NCI-H2196 treated with DMSO at 0.1 percent for 48 hours (cell line): ENCODE measurements at regions not wholly inside any gene's neighbourhood (a gene's known extent, or its start where the extent isn't known, plus 50 kb on each side); places are given as distances from the start of the nearest gene placed in this dataset.

Source experiments
- DNase-seq: peaks from one replicate; lab custom pipeline; 2025; ENCODE audit not compliant: unreplicated experiment; lab: John Stamatoyannopoulos, UW

DNA sequence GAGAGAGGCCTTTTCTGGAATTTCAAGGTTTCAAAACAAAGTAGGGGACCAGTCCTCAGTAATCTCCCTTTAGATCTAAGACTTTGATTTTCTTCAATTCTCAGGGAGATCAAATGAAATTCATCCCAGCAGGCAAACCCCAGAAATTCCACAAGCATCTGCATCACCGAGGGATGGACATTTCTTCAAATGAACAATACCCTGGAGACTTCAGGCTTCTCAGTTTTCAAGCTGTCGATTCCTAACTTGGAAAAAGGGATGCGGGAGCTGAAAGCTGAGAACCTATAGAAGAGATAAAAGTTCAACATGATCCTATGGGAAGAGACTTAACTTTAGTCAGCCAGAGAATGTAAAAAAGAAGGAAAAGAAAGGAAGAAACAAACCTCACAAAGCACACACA lies 296.9 kb upstream of the CDH5 start:
- no peak for DNase-seq

DNA sequence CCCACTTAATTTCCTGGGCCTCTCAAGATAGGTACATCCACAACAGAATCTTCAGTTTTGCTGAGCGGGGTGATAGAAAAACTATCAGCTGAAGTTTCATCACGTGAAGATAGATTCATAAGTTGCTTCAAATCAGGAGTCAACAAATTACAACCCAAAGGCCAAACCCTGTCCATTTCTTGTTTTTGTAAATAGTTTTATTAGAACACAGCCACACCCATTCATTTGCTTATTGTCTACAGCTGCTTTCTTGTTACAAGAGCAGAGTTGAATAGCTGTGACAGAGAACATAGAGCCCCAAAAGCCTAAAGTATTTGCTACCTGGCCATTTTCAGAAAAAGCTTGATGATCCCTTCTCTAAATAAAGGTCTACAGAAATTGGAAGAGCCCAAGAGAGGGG lies 300.1 kb upstream of the CDH5 start:
- no peak for DNase-seq

DNA sequence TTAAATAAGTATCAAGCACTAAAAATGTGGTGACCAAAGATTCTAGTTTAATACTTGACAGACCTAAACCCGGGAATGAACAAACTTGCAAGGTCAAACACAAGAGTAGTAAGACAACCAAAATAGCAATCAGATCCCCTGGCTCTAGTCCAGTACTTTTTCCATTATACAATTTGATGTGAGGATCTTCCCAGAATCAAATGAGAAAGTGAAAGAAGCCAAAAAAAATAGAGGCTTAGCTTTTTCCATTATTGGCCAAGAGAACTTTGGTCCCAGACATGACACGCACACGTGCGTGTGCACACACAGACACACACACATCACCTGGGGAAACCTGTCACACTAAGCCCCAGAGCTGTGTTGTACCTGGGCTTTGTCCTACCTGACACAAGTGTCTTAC lies 300.6 kb upstream of the CDH5 start:
- no peak for DNase-seq

DNA sequence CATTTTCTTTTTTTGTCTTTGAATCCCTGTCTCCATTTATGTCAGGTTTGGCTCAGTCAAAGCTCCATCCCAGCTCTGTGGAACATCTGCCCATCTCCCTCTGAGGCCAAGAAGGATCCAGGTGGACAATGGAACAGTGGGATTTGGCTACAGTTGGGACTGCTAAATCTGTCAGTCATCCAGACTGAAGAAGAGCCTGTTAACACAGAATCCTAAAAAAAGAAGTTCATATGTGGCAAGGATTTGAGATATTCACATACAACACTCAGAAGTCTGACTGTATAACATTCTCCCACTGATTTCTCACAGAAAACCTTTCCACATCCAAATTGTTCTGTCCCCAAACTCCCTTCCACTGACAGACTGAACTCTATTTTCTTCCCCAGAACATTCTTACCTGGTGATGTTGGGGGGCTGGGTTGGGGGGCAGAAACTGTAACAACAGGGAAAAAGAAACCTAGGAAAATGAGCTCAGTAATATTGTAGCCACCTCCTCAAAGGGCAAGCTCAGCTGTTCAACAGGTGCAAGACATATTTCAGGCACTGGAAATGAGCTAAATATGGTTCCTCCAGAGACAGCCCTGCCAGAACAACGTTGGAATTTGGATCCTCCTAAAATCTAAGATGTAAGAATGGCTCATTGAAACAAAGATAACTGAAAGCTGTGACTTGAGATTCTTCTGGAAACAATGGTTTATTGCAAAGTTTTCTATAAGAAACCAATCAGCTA lies 301.5 kb upstream of the CDH5 start:
- DNase-seq, result no peak

DNA sequence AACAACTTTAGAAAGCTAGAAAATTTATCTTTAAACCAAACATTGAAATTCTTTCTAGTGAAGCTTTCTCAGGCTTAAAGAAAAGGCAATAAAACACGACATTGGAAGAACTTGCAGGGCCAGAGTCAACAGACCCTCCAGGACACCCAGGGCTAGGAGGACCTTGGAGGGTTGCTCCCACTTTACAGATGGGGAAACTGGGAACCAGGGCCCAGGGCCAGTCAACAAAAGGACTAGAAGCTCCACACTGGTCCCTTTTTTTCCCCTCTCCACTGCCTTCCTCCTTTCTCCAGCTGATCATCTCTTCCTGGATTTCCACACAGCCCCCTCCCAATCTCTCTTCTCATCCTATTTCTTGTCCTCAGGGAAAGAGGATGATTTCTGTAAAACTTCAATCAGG lies 307.7 kb upstream of the CDH5 start:
- DNase-seq, result no peak

DNA sequence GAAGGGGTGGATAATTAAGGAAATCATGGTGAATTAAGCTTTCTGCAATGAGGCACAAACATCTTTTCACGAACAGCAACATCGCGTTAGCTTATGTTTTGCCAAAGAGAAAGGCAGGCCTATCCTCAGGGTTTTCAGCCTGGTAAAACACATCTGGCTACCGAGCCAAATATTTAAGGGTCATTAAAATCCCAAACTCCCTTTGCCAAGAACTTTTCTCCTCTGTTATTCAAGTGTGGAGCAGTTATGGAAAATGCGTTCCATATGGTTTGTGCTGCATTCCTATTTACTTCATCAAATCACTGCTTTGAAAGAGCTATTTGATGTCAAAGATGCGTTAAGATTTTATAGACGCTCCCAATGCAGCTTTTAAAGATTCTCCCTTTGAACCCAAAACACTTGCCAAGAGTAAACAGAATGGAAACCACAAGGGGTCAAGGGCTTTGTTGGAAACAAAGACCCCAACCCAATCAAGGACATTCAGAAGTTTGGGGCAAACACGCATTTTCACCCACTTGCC lies 308.3 kb upstream of the CDH5 start:
- DNase-seq, result no peak

DNA sequence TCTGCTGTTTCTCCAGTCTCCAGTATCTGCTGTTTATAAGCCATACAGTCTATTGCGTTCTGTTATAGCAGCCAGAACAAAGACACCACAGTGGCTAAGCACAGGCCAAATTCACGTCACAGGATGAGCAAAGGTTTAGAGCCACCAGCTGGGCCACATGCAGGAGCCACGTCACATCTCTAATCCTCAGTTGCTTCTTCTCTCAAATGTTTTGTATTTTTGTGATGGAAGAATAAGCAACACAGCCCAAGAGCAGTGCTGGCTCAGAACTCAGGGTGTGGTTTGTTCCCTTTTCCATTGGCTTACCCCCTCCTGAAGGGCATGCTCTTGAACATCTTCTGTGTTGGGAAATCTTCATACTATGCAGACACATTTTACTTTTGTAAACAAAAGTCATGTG lies 309.4 kb upstream of the CDH5 start:
- DNase-seq, result no peak

DNA sequence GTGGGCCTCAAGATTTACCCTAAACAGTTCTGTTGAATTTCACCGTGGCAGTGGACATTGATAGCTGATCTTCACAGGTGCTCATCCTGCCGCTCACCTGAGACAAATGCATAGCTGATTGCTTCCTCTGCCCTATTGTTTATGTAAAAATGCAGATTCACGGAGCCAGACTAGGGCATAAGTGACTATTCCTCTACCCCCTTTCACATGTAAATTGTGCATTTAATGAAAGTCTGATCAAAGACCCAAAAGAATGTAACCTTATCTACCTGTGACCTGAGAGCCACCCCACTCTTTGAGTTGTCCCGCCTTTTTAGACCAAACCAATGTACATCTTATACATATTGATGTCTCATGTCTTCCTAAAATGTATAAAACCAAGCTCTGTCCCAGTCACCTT lies 312.4 kb upstream of the CDH5 start:
- DNase-seq, result no peak

DNA sequence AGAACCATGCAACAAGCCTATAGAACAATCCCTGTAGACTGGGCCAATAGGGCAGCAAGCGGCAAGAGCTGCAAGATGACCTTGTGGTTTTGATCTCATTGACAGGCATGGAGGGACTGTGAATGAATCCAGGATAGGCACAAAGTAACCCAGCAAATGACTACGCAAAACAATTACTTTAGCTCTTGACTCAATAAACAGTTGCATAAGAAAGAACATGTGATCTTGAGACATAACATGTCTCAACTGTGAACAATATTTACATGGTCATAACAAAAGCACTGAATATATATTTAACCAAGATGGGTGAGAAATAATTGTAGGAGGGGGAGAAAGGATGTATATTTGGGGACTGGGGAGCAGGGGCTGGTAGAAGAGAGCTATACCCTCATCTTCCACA lies 313.7 kb upstream of the CDH5 start:
- no peak for DNase-seq

DNA sequence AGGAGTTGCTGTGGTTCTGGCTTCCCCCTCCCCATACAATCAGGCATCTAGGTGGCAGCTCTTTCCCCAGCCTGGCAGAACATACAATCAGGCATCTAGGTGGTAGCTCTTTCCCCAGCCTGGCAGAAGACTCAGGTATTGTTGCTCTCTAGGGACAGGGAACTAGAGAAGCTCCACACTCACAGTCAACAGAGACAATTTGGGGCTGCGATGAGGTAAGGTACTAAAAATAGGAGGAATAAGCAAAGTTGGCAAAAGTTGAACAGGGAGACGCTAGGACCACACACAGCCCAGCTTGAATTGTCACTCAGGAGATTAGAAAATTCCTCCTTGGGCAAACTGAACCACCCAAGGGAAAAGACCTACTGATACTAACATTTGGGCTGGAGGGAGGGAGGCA lies 315.5 kb upstream of the CDH5 start:
- DNase-seq, result no peak

DNA sequence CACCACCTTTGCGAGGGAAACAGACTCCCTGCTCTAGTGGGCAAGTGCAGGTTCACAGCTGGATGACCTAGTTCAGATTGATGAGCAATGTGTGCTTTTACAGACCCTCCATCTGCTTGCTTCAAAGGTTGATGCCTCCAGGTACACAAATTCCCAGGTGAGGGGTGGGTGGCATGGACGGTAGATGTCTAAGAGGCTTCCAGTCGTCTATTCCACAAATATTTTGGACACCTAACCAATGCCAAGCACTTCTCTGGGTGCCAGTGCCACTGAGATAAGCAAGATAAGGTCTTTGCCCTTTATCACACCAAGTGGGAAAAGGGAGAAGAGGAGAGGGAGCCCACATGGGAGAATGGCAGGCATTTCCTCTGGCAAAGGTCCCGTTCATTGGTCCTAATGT lies 316.6 kb upstream of the CDH5 start:
- no peak for DNase-seq

DNA sequence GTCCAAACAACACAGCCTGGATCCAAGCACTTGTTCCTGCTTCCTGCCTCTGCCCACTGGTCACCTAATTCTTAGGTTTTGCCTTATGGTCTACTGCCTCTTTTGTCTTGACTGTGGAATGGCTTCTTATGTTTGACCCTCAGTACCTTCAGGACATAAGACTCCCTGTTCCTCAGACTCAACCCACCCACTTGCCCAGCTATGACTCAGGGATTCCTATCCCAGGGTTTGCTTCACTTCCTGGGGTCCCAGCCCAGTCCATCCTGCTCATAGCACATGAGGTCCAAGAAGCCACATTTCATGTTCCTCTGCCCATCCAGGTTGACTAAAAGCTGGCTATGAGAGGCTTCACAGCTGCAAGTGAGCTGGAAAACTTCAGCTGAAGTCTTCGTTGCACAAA lies 320.9 kb upstream of the CDH5 start:
- DNase-seq, result no peak

DNA sequence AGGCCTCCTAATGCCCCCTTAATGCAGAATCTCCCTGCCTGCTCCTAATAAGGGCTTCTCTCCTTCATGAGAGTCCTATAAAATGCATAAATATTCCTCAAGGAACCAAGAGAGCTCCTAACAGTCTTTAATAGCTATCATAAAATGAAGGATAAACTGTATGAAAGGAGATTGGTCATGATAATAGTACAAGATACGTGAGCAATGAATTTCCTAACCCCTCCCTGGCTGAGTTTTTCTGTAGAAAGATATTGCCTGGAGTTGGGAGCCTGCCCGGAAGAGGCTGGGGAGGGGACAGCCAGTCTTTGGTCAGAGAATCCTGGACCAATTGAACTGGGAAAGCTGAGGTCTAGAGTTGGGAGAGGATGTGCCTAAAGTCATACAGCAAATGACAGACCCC lies 321.9 kb upstream of the CDH5 start:
- no peak for DNase-seq

DNA sequence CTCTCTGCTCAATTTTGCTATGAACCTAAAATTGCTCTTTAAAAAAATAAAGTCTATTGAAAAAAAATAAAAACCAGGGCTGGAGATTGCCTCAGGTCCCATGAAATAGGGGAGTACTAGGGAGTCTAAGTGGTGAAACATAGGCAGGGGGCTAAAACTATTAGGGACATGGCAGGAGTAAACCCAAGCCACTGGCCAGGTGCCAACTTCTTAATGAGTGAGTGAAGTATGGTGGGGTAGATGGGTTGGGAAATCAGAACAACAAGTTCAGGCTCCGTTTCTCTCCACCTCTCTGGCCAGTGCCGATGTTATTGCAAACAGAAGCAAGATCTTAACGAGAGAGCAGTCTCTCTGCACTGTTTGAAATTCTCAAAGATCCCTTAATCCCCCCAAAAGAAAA lies 322.4 kb upstream of the CDH5 start:
- no peak for DNase-seq

DNA sequence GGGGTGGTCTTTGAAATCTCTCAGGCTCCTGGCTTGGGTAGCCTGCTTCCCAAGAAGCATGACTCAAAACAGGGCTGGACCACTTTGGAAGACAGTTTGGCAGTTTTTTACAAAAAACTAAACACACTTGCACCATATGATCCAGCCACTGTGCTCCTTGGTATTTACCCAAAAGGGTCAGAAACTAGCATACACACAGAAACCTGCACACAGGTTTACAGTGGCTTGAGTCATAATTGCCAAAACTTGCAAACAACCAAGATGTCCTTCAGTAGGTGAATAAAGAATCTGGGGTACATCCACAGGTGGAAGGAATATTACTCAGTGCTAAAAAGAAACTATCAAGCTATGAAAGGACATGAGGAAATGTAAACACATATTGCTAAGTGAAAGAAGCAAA lies 323.2 kb upstream of the CDH5 start:
- no peak for DNase-seq

DNA sequence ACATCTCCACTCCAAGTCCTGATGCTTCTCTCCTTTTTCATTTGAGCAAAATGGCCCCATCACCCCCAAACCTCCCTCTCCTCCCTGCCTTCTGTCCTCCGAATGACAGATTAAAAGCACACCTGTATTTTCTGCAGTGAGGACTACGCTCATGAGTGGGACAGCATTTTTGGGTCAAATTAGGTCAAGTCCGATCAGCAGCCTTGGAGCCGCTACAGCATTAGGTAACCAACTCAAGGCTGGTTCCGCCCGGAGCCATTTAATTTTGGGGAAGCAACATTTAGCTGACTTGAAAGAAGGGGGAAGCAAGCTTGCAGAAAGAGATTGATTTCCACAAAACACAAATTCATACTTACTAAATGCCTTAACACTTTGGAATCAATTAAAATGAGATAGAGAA lies 324.1 kb upstream of the CDH5 start:
- DNase-seq, result no peak

DNA sequence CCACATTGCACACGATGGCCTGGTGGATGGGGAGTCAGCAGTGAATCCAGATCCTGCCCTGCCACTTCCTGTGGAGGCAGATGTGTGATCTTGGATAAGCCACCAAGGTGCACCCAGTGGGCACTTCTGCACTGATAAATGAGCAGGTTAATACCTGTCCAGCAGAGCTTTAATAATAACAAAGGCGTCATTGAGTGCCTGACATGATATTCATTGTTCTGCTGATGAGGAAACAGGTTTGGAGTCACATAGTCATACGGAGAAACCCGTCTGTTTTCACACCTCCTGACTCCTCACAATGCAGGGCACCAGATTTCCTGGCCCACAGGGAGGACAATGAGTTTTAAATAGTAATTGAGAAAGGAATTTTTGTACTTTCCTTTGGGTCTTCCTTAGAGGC lies 324.6 kb upstream of the CDH5 start:
- DNase-seq, result no peak

DNA sequence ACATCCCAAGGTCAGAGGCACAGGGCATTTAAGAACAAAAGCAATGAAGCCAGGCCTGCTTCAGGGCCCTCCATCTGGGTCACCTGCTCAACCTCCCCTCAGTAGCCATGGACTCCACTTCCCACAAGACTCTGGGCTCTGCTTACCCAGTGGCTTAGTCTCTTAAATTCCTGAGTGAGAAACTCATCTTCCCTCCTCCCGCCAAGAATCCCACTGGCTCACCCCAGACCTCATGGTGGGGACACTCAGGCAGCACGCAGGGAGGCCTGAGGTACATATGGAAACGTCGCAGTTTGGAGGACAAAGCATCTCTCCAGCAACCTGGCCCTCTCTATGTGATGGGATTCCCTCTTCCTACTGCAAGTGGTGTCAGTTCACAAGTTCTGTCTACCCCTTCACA lies 326.7 kb upstream of the CDH5 start:
- no peak for DNase-seq

DNA sequence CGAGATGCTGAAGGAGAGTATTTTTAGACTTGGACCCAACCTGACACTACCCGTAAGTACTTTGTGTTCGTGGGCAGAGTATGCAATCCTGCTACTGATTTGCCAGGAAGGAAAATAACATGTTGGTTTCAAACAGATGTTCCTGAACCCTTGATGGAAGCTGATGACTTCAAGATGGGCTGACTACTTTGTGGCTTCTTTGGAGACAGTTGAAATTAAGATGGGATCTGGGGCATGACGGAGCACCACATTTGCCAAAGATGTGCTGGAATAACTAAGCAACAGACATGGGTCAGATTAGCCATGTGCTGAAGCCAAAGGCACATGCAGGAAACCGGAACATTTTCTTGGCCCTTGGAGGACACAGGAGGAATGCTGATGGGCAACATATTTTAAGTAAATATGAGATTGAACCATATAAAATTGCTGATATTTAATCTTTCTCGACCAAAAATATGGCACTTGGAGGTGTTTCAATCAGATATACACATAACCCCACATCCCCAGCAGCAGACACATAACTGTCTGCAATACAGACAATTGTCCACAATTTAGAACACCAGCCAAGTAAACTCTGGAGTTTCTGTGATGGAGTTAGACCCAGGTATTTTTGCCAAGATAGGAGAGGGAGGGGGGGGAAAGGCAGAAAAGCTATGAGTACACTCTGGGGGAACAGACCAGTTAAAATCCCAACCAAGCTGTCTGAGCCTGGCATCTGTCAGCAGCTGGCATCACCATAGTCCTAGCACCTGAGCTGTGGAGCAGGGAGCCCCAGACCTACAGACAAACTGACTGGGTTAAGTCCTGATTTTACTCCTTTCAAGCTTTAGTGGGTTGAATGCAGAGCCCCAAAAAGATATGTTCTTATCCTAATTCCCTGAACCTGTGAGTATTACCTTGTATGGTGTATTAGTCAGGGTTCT lies 329.4 kb upstream of the CDH5 start:
- DNase-seq, result no peak

DNA sequence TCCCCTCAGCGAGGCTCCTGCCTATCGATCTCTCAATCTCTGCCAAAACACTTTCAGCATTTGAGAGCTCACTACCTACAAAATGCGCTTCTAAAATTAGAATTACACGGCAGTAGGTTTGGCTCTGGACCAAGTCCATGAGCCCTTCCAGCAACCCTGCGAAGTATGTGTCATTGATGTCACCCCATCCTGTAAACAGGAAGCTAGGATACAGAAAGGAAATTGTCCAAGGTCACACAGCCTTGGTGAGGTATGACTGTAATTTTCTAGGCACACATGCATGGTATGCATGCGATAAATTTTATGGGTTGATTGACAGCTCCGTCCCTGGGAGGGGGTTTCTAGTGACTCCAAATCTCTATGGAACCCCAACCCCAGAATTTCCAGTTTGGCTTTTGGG lies 330.3 kb upstream of the CDH5 start:
- no peak for DNase-seq

DNA sequence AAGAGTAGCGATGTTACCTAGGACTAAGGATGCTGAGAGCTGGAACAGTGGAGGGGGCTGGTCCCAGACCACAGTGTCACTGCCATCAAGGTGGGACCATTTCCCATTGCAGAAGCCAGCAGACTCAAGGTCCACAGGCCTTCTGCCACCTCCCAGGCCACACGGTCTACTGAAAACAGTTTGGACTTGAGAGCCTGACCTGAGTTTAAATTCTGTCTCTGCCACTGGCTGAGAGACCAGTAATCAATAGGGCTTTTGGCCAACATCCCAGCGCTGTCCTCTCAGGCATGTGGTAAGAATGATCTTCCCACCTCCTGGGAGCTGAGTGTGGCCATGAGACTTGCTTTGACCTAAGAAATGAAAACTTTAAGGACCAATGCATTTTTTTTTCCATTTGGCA lies 331.4 kb upstream of the CDH5 start:
- DNase-seq, result no peak

DNA sequence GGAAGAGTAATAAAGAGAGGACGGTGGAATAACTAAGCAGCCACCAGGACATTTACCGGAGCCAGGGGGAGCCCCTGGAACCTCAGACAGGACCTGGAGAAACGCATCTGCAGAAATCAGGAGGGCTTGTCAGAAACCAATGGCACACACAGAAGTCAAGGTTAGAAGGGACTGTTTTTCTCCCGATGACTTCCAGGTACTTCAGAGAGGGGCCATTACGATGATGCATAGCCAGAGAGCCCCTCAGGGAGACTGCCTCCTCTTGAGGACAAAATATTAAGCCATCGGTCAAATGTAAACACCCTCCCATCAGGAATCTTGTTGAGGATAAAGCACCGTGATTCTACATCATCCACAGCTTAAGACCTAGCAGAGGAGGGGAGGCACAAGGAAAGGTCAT lies 333.6 kb upstream of the CDH5 start:
- DNase-seq, result no peak
